HEK293 (cell line): ENCODE measurements at regions not wholly inside any gene's neighbourhood (a gene's known extent, or its start where the extent isn't known, plus 50 kb on each side); places are given as distances from the start of the nearest gene placed in this dataset.

ENCODE experiments used
- KLF1 ChIP-seq: fragments of 450-650 bp; formaldehyde crosslinking; IDR thresholded peaks from 2 replicates; pipeline ENCODE4 v1.5.1; 2016; ENCODE audit warnings: missing biosample characterization, missing genetic modification characterization
- ZBTB21 ChIP-seq: fragments of 450-650 bp; formaldehyde crosslinking; IDR thresholded peaks from 2 replicates; pipeline ENCODE4 v1.5.1; 2017; ENCODE audit warnings: missing biosample characterization, missing genetic modification characterization
- ZNF175 ChIP-seq: fragments of 450-650 bp; formaldehyde crosslinking; IDR thresholded peaks from 2 replicates; pipeline ENCODE4 v1.5.1; 2016; ENCODE audit warnings: missing biosample characterization, missing genetic modification characterization
- TF ChIP-seq, protein P1 (sequence below): fragments of 450-650 bp; formaldehyde crosslinking; IDR thresholded peaks from 2 replicates; pipeline ENCODE4 v1.5.1; 2016; ENCODE audit warnings: missing biosample characterization, missing genetic modification characterization
- TF ChIP-seq, protein P2 (sequence below): fragments of 450-650 bp; formaldehyde crosslinking; IDR thresholded peaks from 2 replicates; pipeline ENCODE4 v1.5.1; 2016; ENCODE audit warnings: missing biosample characterization, missing genetic modification characterization, low read depth
- TF ChIP-seq, protein P3 (sequence below): fragments of 450-650 bp; IDR thresholded peaks from 2 replicates; pipeline ENCODE4 v1.5.1; 2018; ENCODE audit warnings: missing biosample characterization, missing genetic modification characterization
- TF ChIP-seq, protein P4 (sequence below): fragments of 450-650 bp; formaldehyde crosslinking; IDR thresholded peaks from 2 replicates; pipeline ENCODE4 v1.5.1; 2016; ENCODE audit warnings: missing biosample characterization, missing genetic modification characterization

DNA sequence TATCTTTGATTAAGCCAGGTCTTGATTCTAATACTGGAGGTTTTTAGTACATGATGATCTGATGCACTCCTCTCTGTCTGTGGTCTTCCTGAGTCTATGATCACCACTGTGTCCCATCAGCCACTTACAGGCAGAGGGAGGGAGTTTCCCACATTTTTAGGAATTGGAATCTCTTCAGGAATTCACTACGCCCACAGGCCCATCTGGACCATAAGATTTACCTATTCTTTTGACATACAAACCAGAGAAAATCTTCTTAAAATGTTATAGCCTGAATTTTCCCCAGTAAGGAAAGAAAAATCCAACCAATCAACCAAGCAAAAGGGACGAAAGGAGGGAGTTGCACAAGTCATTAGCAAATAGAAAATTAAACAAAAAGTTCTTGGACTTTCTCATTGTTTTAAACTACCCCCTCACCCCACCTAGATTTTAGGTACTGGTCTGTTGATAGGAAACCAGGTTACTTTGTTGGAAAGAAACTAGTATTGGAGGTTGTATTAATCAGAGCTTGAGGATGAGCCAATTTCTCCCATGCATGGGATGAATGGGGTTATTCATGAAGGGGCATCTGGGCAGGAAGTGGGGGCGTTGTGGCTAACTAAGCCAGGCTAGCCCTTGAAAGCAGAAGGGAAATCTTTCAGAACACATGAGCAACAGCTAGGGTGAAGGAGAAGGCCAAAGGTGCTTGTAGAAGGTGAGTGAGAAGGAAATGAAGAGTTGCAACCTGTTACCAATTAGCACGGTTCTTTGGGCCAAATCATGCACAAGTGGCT, 328.2 kb upstream of the MEX3C start:
- TF ChIP-seq ZNF175 (tag by site-specific recombination): no peak
- TF ChIP-seq, protein P1, sequence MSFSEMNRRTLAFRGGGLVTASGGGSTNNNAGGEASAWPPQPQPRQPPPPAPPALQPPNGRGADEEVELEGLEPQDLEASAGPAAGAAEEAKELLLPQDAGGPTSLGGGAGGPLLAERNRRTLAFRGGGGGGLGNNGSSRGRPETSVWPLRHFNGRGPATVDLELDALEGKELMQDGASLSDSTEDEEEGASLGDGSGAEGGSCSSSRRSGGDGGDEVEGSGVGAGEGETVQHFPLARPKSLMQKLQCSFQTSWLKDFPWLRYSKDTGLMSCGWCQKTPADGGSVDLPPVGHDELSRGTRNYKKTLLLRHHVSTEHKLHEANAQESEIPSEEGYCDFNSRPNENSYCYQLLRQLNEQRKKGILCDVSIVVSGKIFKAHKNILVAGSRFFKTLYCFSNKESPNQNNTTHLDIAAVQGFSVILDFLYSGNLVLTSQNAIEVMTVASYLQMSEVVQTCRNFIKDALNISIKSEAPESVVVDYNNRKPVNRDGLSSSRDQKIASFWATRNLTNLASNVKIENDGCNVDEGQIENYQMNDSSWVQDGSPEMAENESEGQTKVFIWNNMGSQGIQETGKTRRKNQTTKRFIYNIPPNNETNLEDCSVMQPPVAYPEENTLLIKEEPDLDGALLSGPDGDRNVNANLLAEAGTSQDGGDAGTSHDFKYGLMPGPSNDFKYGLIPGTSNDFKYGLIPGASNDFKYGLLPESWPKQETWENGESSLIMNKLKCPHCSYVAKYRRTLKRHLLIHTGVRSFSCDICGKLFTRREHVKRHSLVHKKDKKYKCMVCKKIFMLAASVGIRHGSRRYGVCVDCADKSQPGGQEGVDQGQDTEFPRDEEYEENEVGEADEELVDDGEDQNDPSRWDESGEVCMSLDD: no peak
- TF ChIP-seq KLF1 (tag by site-specific recombination): no peak
- TF ChIP-seq, protein P2, sequence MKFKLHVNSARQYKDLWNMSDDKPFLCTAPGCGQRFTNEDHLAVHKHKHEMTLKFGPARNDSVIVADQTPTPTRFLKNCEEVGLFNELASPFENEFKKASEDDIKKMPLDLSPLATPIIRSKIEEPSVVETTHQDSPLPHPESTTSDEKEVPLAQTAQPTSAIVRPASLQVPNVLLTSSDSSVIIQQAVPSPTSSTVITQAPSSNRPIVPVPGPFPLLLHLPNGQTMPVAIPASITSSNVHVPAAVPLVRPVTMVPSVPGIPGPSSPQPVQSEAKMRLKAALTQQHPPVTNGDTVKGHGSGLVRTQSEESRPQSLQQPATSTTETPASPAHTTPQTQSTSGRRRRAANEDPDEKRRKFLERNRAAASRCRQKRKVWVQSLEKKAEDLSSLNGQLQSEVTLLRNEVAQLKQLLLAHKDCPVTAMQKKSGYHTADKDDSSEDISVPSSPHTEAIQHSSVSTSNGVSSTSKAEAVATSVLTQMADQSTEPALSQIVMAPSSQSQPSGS: no peak
- TF ChIP-seq, protein P3, sequence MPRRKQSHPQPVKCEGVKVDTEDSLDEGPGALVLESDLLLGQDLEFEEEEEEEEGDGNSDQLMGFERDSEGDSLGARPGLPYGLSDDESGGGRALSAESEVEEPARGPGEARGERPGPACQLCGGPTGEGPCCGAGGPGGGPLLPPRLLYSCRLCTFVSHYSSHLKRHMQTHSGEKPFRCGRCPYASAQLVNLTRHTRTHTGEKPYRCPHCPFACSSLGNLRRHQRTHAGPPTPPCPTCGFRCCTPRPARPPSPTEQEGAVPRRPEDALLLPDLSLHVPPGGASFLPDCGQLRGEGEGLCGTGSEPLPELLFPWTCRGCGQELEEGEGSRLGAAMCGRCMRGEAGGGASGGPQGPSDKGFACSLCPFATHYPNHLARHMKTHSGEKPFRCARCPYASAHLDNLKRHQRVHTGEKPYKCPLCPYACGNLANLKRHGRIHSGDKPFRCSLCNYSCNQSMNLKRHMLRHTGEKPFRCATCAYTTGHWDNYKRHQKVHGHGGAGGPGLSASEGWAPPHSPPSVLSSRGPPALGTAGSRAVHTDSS (tag by site-specific recombination): no peak
- TF ChIP-seq, protein P4, sequence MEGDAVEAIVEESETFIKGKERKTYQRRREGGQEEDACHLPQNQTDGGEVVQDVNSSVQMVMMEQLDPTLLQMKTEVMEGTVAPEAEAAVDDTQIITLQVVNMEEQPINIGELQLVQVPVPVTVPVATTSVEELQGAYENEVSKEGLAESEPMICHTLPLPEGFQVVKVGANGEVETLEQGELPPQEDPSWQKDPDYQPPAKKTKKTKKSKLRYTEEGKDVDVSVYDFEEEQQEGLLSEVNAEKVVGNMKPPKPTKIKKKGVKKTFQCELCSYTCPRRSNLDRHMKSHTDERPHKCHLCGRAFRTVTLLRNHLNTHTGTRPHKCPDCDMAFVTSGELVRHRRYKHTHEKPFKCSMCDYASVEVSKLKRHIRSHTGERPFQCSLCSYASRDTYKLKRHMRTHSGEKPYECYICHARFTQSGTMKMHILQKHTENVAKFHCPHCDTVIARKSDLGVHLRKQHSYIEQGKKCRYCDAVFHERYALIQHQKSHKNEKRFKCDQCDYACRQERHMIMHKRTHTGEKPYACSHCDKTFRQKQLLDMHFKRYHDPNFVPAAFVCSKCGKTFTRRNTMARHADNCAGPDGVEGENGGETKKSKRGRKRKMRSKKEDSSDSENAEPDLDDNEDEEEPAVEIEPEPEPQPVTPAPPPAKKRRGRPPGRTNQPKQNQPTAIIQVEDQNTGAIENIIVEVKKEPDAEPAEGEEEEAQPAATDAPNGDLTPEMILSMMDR: no peak
- TF ChIP-seq ZBTB21: no peak
